ENCODE measurements at regions not wholly inside any gene's neighbourhood (a gene's known extent, or its start where the extent isn't known, plus 50 kb on each side); places are given as distances from the start of the nearest gene placed in this dataset.

DNA sequence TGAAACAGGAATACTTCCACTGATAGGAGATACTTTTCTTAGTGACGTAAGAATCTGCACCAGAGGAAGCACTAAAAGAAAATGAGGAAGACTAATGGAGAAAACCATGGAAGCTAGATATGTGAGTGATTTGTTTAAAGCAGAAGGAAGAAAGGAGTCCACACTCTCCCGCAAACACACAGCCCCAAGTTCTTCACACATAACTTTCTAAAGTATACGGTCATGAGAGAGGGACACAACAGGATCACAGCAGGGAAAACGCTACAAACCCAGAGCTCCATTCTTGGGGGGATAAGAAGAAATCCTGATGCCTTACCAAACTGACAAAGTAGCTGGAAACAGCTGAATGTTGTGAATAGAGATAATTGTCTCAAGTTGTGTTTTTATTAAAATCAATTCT lies 222.2 kb upstream of the TMEM161B start:
- 69% methylated on average over 4 of the region's 4 CpGs for WGBS
- H3K4me3 ChIP-seq (ENCODE audit: low read depth in 1 of 3, low read length in 3 of 3): no peak overlapping the region
- H3K9ac ChIP-seq (ENCODE audit: low read depth in 1 of 2, low read length in 2 of 2): no peak overlapping the region
- TF ChIP-seq ZBTB33 (IDR thresholded peaks at IDR 0.05): no peak
- no peak for TF ChIP-seq FOXA2 (IDR thresholded peaks at IDR 0.05)
- TF ChIP-seq HNF4A (conservative IDR thresholded peaks at IDR 0.05): no peak
- no peak for TF ChIP-seq YY1 (IDR thresholded peaks at IDR 0.05)
- TF ChIP-seq FOXA1 (IDR thresholded peaks at IDR 0.05): no peak
- TF ChIP-seq, protein P1, sequence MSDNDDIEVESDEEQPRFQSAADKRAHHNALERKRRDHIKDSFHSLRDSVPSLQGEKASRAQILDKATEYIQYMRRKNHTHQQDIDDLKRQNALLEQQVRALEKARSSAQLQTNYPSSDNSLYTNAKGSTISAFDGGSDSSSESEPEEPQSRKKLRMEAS (IDR thresholded peaks at IDR 0.05): no peak
- TF ChIP-seq NR2F2 (IDR thresholded peaks at IDR 0.05): no peak
- TF ChIP-seq, protein P2, sequence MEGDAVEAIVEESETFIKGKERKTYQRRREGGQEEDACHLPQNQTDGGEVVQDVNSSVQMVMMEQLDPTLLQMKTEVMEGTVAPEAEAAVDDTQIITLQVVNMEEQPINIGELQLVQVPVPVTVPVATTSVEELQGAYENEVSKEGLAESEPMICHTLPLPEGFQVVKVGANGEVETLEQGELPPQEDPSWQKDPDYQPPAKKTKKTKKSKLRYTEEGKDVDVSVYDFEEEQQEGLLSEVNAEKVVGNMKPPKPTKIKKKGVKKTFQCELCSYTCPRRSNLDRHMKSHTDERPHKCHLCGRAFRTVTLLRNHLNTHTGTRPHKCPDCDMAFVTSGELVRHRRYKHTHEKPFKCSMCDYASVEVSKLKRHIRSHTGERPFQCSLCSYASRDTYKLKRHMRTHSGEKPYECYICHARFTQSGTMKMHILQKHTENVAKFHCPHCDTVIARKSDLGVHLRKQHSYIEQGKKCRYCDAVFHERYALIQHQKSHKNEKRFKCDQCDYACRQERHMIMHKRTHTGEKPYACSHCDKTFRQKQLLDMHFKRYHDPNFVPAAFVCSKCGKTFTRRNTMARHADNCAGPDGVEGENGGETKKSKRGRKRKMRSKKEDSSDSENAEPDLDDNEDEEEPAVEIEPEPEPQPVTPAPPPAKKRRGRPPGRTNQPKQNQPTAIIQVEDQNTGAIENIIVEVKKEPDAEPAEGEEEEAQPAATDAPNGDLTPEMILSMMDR (IDR thresholded peaks at IDR 0.05; ENCODE audit: low read depth, low read length, missing input control): no peak
- TF ChIP-seq RXRA (IDR thresholded peaks at IDR 0.05): no peak
- TF ChIP-seq, protein P3, sequence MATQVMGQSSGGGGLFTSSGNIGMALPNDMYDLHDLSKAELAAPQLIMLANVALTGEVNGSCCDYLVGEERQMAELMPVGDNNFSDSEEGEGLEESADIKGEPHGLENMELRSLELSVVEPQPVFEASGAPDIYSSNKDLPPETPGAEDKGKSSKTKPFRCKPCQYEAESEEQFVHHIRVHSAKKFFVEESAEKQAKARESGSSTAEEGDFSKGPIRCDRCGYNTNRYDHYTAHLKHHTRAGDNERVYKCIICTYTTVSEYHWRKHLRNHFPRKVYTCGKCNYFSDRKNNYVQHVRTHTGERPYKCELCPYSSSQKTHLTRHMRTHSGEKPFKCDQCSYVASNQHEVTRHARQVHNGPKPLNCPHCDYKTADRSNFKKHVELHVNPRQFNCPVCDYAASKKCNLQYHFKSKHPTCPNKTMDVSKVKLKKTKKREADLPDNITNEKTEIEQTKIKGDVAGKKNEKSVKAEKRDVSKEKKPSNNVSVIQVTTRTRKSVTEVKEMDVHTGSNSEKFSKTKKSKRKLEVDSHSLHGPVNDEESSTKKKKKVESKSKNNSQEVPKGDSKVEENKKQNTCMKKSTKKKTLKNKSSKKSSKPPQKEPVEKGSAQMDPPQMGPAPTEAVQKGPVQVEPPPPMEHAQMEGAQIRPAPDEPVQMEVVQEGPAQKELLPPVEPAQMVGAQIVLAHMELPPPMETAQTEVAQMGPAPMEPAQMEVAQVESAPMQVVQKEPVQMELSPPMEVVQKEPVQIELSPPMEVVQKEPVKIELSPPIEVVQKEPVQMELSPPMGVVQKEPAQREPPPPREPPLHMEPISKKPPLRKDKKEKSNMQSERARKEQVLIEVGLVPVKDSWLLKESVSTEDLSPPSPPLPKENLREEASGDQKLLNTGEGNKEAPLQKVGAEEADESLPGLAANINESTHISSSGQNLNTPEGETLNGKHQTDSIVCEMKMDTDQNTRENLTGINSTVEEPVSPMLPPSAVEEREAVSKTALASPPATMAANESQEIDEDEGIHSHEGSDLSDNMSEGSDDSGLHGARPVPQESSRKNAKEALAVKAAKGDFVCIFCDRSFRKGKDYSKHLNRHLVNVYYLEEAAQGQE (IDR thresholded peaks at IDR 0.05): no peak
- TF ChIP-seq RAD21 (IDR thresholded peaks at IDR 0.05): no peak
- TF ChIP-seq SP1 (IDR thresholded peaks at IDR 0.05): no peak
- no peak for TF ChIP-seq HNF4G (IDR thresholded peaks at IDR 0.05)
- TF ChIP-seq EGR1 (IDR thresholded peaks at IDR 0.05; ENCODE audit: low read depth in 2 of 2): no peak
- no peak for TF ChIP-seq ATF3 (IDR thresholded peaks at IDR 0.05)
- no peak for TF ChIP-seq JUND (IDR thresholded peaks at IDR 0.05)
- H3K27ac ChIP-seq (ENCODE audit: low read depth in 1 of 2, low read length in 2 of 2): no peak overlapping the region
- no peaks in the 10 kb centered on the region for H3K9me3 ChIP-seq (ENCODE audit: control insufficient read depth in 4 of 4, low read length in 3 of 4)
- peaks cover 0 to 2% (median 0%) of the 10 kb centered on the region in 4 donors for H3K27me3 ChIP-seq (ENCODE audit: control insufficient read depth in 4 of 4, insufficient read depth in 4 of 4, low read length in 3 of 4)
- H3K4me1 ChIP-seq (ENCODE audit: control insufficient read depth in 4 of 4, insufficient read depth in 4 of 4, low read length in 3 of 4): no peaks in the 10 kb centered on the region
- no peaks in the 10 kb centered on the region for H3K36me3 ChIP-seq (ENCODE audit: control insufficient read depth in 4 of 4, insufficient read depth in 3 of 4, low read depth in 1 of 4, low read length in 3 of 4)
- no peak for DNase-seq (ENCODE audit: low spot score)

GRCh38 chr5:88489364-88489763 lies 220.7 kb upstream of the TMEM161B start:
- Histone ChIP-seq H3K36me3 (ENCODE audit: control insufficient read depth in 4 of 4, insufficient read depth in 3 of 4, low read depth in 1 of 4, low read length in 3 of 4) (no peaks in the 10 kb centered on the region), H3K27me3 (ENCODE audit: control insufficient read depth in 4 of 4, insufficient read depth in 4 of 4, low read length in 3 of 4) (peaks cover 0 to 2% (median 0%) of the 10 kb centered on the region in 4 donors), H3K9me3 (ENCODE audit: control insufficient read depth in 4 of 4, low read length in 3 of 4) (no peaks in the 10 kb centered on the region), H3K27ac (ENCODE audit: low read depth in 1 of 2, low read length in 2 of 2) (no peak overlapping the region), H3K4me3 (ENCODE audit: low read depth in 1 of 3, low read length in 3 of 3) (no peak overlapping the region), H3K9ac (ENCODE audit: low read depth in 1 of 2, low read length in 2 of 2) (no peak overlapping the region), H3K4me1 (ENCODE audit: control insufficient read depth in 4 of 4, insufficient read depth in 4 of 4, low read length in 3 of 4) (no peaks in the 10 kb centered on the region)
- WGBS: 58% methylated on average over 6 of the region's 6 CpGs
- DNase-seq (ENCODE audit: low spot score): no peak
- TF ChIP-seq, protein P1 (IDR thresholded peaks at IDR 0.05): no peak
- TF ChIP-seq, protein P3 (IDR thresholded peaks at IDR 0.05): no peak
- TF ChIP-seq ZBTB33 (IDR thresholded peaks at IDR 0.05): no peak
- TF ChIP-seq GABPA (IDR thresholded peaks at IDR 0.05 in 1 of 2, conservative IDR thresholded peaks at IDR 0.05 in 1 of 2): no peak
- TF ChIP-seq RXRA (IDR thresholded peaks at IDR 0.05): no peak
- no peak for TF ChIP-seq ATF3 (IDR thresholded peaks at IDR 0.05)
- no peak for TF ChIP-seq YY1 (IDR thresholded peaks at IDR 0.05)
- TF ChIP-seq FOXA2 (IDR thresholded peaks at IDR 0.05): no peak
- TF ChIP-seq NR2F2 (IDR thresholded peaks at IDR 0.05): no peak
- TF ChIP-seq HNF4G (IDR thresholded peaks at IDR 0.05): no peak
- TF ChIP-seq RAD21 (IDR thresholded peaks at IDR 0.05): no peak
